ENCODE measurements at regions not wholly inside any gene's neighbourhood (a gene's known extent, or its start where the extent isn't known, plus 50 kb on each side); places are given as distances from the start of the nearest gene placed in this dataset.

GRCh38 chr5:168070761-168071160, 220.7 kb upstream of the WWC1 start:
- H3K27me3 Mint-ChIP-seq (ENCODE audit: insufficient read depth), result peaks cover 29% of the 10 kb centered on the region
- Histone ChIP-seq H3K9me3 (ENCODE audit: control insufficient read depth, low read length) (no peaks in the 10 kb centered on the region), H3K27ac (ENCODE audit: low read depth, low read length) (no peak overlapping the region), H3K4me1 (ENCODE audit: control insufficient read depth, insufficient read depth, low read length) (no peaks in the 10 kb centered on the region), H3K27me3 (ENCODE audit: control insufficient read depth, insufficient read depth, low read length, poor library complexity, severe bottlenecking) (no peaks in the 10 kb centered on the region), H3K36me3 (ENCODE audit: control insufficient read depth, insufficient read depth, low read length) (no peaks in the 10 kb centered on the region), H3K4me3 (ENCODE audit: low read length) (no peak overlapping the region), H3K9ac (ENCODE audit: extremely low read depth, low read length, poor library complexity, severe bottlenecking) (no peak overlapping the region)
- DNase-seq, result no peak
- no peaks in the 10 kb centered on the region for H3K9me3 Mint-ChIP-seq
- 89 to 93% methylated on average over 1 of the region's 1 CpG for WGBS, 2 experiments (ENCODE audit: insufficient coverage in 1 of 2, insufficient read length in 1 of 2)
- no peaks in the 10 kb centered on the region for H3K36me3 Mint-ChIP-seq (ENCODE audit: low read depth)
- H3K27ac Mint-ChIP-seq, result no peak overlapping the region
- H3K4me1 Mint-ChIP-seq, result peaks cover 4% of the 10 kb centered on the region
- H3K4me3 Mint-ChIP-seq, result no peak overlapping the region
- no peak for TF ChIP-seq CTCF (conservative IDR thresholded peaks at IDR 0.05)

GRCh38 chr5:168072665-168073064, 218.8 kb upstream of the WWC1 start:
- Histone ChIP-seq H3K27ac (ENCODE audit: low read depth, low read length) (no peak overlapping the region), H3K27me3 (ENCODE audit: control insufficient read depth, insufficient read depth, low read length, poor library complexity, severe bottlenecking) (no peaks in the 10 kb centered on the region), H3K4me3 (ENCODE audit: low read length) (no peak overlapping the region), H3K9me3 (ENCODE audit: control insufficient read depth, low read length) (no peaks in the 10 kb centered on the region), H3K9ac (ENCODE audit: extremely low read depth, low read length, poor library complexity, severe bottlenecking) (no peak overlapping the region), H3K36me3 (ENCODE audit: control insufficient read depth, insufficient read depth, low read length) (no peaks in the 10 kb centered on the region), H3K4me1 (ENCODE audit: control insufficient read depth, insufficient read depth, low read length) (no peaks in the 10 kb centered on the region)
- H3K27me3 Mint-ChIP-seq (ENCODE audit: insufficient read depth), result peaks cover 27% of the 10 kb centered on the region
- no peaks in the 10 kb centered on the region for H3K36me3 Mint-ChIP-seq (ENCODE audit: low read depth)
- DNase-seq, result no peak
- no peaks in the 10 kb centered on the region for H3K4me1 Mint-ChIP-seq
- no peak overlapping the region for H3K4me3 Mint-ChIP-seq
- no peaks in the 10 kb centered on the region for H3K9me3 Mint-ChIP-seq
- no peak for TF ChIP-seq CTCF (conservative IDR thresholded peaks at IDR 0.05)
- 95% methylated on average over 6 of the region's 6 CpGs; no CpG with 5 or more reads in 1 of the 2 experiments for WGBS, 2 experiments (ENCODE audit: insufficient coverage in 1 of 2, insufficient read length in 1 of 2)
- H3K27ac Mint-ChIP-seq, result no peak overlapping the region

GRCh38 chr5:168073311-168073710, 218.1 kb upstream of the WWC1 start:
- Mint-ChIP-seq H3K9me3 (no peaks in the 10 kb centered on the region), H3K4me1 (no peaks in the 10 kb centered on the region), H3K4me3 (no peak overlapping the region), H3K27ac (peak overlapping the region; percentile 10), H3K27me3 (ENCODE audit: insufficient read depth) (peaks cover 24% of the 10 kb centered on the region), H3K36me3 (ENCODE audit: low read depth) (no peaks in the 10 kb centered on the region)
- H3K27ac ChIP-seq (ENCODE audit: low read depth, low read length), result no peak overlapping the region
- H3K4me1 ChIP-seq (ENCODE audit: control insufficient read depth, insufficient read depth, low read length), result no peaks in the 10 kb centered on the region
- no peak overlapping the region for H3K4me3 ChIP-seq (ENCODE audit: low read length)
- no peaks in the 10 kb centered on the region for H3K36me3 ChIP-seq (ENCODE audit: control insufficient read depth, insufficient read depth, low read length)
- no peak for DNase-seq
- 95 to 98% methylated on average over 5 of the region's 5 CpGs for WGBS, 2 experiments (ENCODE audit: insufficient coverage in 1 of 2, insufficient read length in 1 of 2)
- TF ChIP-seq CTCF (conservative IDR thresholded peaks at IDR 0.05), result no peak
- H3K27me3 ChIP-seq (ENCODE audit: control insufficient read depth, insufficient read depth, low read length, poor library complexity, severe bottlenecking), result no peaks in the 10 kb centered on the region
- no peak overlapping the region for H3K9ac ChIP-seq (ENCODE audit: extremely low read depth, low read length, poor library complexity, severe bottlenecking)
- H3K9me3 ChIP-seq (ENCODE audit: control insufficient read depth, low read length), result no peaks in the 10 kb centered on the region

All from endodermal cell (in vitro differentiated cells).